NB4 (cell line): ENCODE measurements at regions not wholly inside any gene's neighbourhood (a gene's known extent, or its start where the extent isn't known, plus 50 kb on each side); places are given as distances from the start of the nearest gene placed in this dataset.

Experiments
- DNase-seq: peaks from one replicate; pipeline ENCODE4 v3.0.0; 2010; ENCODE audit warnings: low read depth
- H3K4me3 ChIP-seq: one replicate; pipeline ENCODE4 v1.5.1; 2011; ENCODE audit warnings: mild to moderate bottlenecking, low read depth, low read length, moderate library complexity
- CTCF ChIP-seq: IDR thresholded peaks from one replicate; pipeline ENCODE4 v1.5.1; 2012; ENCODE audit warnings: low read depth, low read length
- MAX ChIP-seq: IDR thresholded peaks from 2 replicates; pipeline ENCODE4 v1.6.1; 2011; ENCODE audit warnings: low read depth, low read length
- MYC ChIP-seq: IDR thresholded peaks from 2 replicates; pipeline ENCODE4 v1.6.1; 2011; ENCODE audit warnings: low read depth, low read length
- POLR2A ChIP-seq: IDR thresholded peaks from 2 replicates; pipeline ENCODE4 v1.6.1; 2011; ENCODE audit warnings: mild to moderate bottlenecking; ENCODE audit not compliant: insufficient read length; ENCODE audit errors: extremely low read depth

DNA sequence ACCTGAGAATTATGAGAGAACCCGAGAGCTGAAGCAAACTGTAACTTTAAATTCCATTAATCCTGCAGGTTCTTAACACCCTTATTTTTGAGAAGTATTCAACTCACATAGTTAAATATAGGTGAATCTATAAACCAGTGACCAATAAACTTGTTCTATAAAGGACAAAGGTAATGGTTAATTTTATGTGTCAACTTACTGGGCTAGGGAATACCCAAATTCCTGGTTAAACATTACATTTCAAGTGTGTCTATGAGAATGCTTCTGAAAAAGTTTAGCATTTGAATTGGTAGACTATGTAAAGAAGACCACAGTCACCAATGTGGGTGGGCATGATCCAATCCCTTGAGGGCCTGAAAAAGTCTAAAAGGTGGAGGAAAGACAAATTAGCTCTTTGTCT lies 99.1 kb downstream of the KCNJ2 start:
- no peak overlapping the region for H3K4me3 ChIP-seq
- DNase-seq, result no peak
- TF ChIP-seq MAX, result no peak
- TF ChIP-seq MYC, result no peak
- no peak for TF ChIP-seq CTCF
- TF ChIP-seq POLR2A, result no peak

- H3K4me3 ChIP-seq, result no peak overlapping the region
- DNase-seq, result no peak
- TF ChIP-seq CTCF, result no peak
Measured at GRCh38 chr17:70270554-70270953, 101.2 kb downstream of the KCNJ2 start.

- TF ChIP-seq MYC, result no peak
- no peak for TF ChIP-seq CTCF
- no peak for DNase-seq
- H3K4me3 ChIP-seq, result no peak overlapping the region
Measured at GRCh38 chr17:70271200-70271599, 101.9 kb downstream of the KCNJ2 start.

DNA sequence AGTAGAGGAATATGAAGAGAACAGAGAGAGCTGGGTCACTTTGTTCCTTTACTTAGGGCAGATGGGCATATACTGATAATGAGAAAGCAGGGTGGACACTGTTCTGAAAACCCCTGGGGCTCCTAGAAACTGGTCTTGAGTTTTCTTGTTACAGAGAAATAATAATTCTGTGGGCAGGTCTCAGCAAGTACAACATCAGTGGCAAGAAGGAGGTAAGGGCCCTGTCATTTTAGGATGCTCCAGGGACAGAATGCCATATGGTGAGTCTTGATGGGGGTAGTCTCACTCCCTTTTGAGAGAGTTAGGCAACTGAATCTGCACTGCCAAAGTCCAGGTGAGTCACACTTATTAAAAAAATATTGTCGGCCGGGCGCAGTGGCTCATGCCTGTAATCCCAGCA lies 102.3 kb downstream of the KCNJ2 start:
- DNase-seq, result no peak
- H3K4me3 ChIP-seq, result no peak overlapping the region
- TF ChIP-seq POLR2A, result no peak
- no peak for TF ChIP-seq CTCF
- no peak for TF ChIP-seq MAX
- TF ChIP-seq MYC, result no peak

DNA sequence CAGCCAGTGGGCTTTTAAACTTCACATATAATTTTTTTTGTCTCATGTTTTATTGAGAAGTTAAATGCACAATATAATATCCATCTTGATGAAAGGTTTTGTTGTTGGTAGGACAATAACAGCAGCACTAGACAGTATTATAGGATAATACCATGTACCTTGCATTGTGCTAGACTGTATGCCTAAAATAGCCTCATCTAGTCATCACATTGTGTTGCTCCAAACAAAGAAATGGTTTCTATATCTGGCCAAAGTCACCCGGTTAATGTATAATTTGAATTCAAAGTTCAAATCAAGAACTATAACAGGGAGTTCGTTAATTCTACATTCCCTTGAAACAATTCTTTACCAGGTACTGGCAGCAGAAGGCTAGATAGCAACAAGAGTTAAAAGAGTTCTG lies 104.9 kb downstream of the KCNJ2 start:
- TF ChIP-seq MYC (no peak), CTCF (no peak), MAX (no peak), POLR2A (no peak)
- no peak for DNase-seq
- H3K4me3 ChIP-seq, result no peak overlapping the region

- TF ChIP-seq MYC (no peak), MAX (no peak), CTCF (no peak), POLR2A (no peak)
- DNase-seq, result no peak
- no peak overlapping the region for H3K4me3 ChIP-seq
Measured at GRCh38 chr17:70276906-70277305, 107.6 kb downstream of the KCNJ2 start.
